Medulla oblongata (tissue), 1 donor: ENCODE measurements at regions not wholly inside any gene's neighbourhood (a gene's known extent, or its start where the extent isn't known, plus 50 kb on each side); places are given as distances from the start of the nearest gene placed in this dataset.

Source experiments
- DNase-seq: peaks from one replicate; pipeline ENCODE4 v3.0.0-alpha.2; 2015; ENCODE audit errors: extremely low spot score

DNA sequence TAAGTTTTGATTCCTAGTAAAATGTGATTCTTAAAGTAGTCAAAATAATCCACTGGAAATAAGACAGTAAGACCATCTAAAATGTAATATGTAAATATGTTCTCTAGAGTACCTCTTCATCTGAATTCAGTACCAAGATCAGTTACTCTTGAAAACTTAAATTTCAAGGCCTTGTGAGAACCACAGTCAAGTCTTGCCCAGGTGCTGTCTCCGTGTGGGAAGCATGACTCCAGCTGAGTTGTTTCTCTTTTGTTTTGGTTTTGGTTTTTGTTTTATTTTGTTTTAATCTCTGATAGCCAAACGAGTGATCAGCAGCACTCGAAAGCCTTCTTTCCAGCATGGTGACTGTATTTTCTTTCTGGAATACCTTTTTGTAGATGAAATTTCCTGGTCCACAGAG is 907.0 kb downstream of the KCNJ18 start:
- no peak for DNase-seq

GRCh38 chr17:22600644-22601298 is 908.4 kb downstream of the KCNJ18 start:
- DNase-seq: peak; percentile 41
